Upper lobe of left lung (tissue), 4 donors: ENCODE measurements at regions not wholly inside any gene's neighbourhood (a gene's known extent, or its start where the extent isn't known, plus 50 kb on each side); places are given as distances from the start of the nearest gene placed in this dataset.

Experiments used
- CTCF ChIP-seq, 6 experiments: fragments of 450-650 bp in 4 of 6; fragments of 200-600 bp in 2 of 6; sonication (generic) in 2 of 6; IDR thresholded peaks; one replicate each; pipeline ENCODE4 v1.5.1; 2016 to 2019; ENCODE audit warnings: antibody characterized with exemption in 6 of 6
- EP300 ChIP-seq, 4 donors: sonication (generic); formaldehyde crosslinking; IDR thresholded peaks; one replicate each; pipeline ENCODE4 v1.5.1; 2017; ENCODE audit warnings: antibody characterized with exemption in 4 of 4, control low read depth in 2 of 4
- POLR2A ChIP-seq, 4 donors: fragments of 450-650 bp; IDR thresholded peaks; one replicate each; pipeline ENCODE4 v1.5.1; 2016 to 2017; ENCODE audit warnings: antibody characterized with exemption in 4 of 4, mild to moderate bottlenecking in 2 of 4
- POLR2AphosphoS5 ChIP-seq, 2 donors: sonication (generic); formaldehyde crosslinking; IDR thresholded peaks; one replicate each; pipeline ENCODE4 v1.5.1; 2017; ENCODE audit warnings: antibody characterized with exemption in 2 of 2

DNA sequence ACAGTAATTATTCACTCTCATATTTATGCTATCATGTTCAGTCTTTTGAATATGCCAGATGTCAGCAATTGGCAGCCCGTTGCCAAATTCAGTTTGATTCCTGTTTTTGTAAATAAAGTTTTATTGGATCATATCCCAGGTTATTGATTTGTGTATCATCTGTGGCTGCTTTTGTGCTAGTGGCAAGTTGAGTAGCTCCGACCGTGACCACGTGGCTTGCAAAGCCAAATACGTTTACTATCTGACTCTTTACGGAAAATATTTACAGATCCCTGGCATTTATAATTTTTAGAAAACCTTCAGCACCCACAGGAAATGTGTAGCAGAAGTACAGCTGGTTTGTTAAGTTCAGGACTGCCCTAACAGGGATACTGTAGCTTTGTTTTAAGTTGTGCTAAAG is 67.4 kb downstream of the VCX2 start:
- no peak for TF ChIP-seq CTCF (IDR thresholded peaks at IDR 0.05)
- no peak for TF ChIP-seq POLR2A (IDR thresholded peaks at IDR 0.05)
- no peak for TF ChIP-seq EP300 (IDR thresholded peaks at IDR 0.05)
- no peak for TF ChIP-seq POLR2AphosphoS5 (IDR thresholded peaks at IDR 0.05)
